HCT116 (cell line): ENCODE measurements at regions not wholly inside any gene's neighbourhood (a gene's known extent, or its start where the extent isn't known, plus 50 kb on each side); places are given as distances from the start of the nearest gene placed in this dataset.

Source experiments
- ATF3 ChIP-seq: IDR thresholded peaks from 2 replicates; pipeline ENCODE4 v1.6.1; 2012
- CTCF ChIP-seq, 3 experiments: fragments of 200-600 bp in 1 of 3; sonication (generic) in 1 of 3; IDR thresholded peaks in 2 of 3; conservative IDR thresholded peaks in 1 of 3; 2 replicates each; pipeline ENCODE4 v1.5.1; 2012 to 2017; ENCODE audit warnings: low read depth in 2 of 3, low read length in 2 of 3, antibody characterized with exemption in 1 of 3, borderline replicate concordance in 1 of 3, control low read depth in 1 of 3, mild to moderate bottlenecking in 1 of 3, mixed read lengths in 1 of 3, mixed run types in 1 of 3, moderate library complexity in 1 of 3; ENCODE audit not compliant: insufficient read depth in 1 of 3
- ELF1 ChIP-seq: IDR thresholded peaks from 2 replicates; pipeline ENCODE4 v1.6.1; 2012; ENCODE audit warnings: low read depth, borderline replicate concordance
- EZH2 ChIP-seq: fragments of 200-600 bp; sonication (generic); IDR thresholded peaks from 2 replicates; pipeline ENCODE4 v1.6.1; 2017; ENCODE audit warnings: antibody characterized with exemption, mixed run types
- EZH2phosphoT487 ChIP-seq: fragments of 200-600 bp; IDR thresholded peaks from 2 replicates; pipeline ENCODE4 v1.6.1; 2018; ENCODE audit warnings: antibody characterized with exemption, borderline replicate concordance
- POLR2A ChIP-seq: IDR thresholded peaks from 2 replicates; pipeline ENCODE4 v1.7.0; 2011; ENCODE audit warnings: borderline replicate concordance; ENCODE audit not compliant: insufficient read depth, insufficient read length; ENCODE audit errors: extremely low read depth
- POLR2AphosphoS5 ChIP-seq: IDR thresholded peaks from 2 replicates; pipeline ENCODE4 v1.6.1; 2011; ENCODE audit warnings: mild to moderate bottlenecking, low read depth, low read length, moderate library complexity
- RAD21 ChIP-seq: IDR thresholded peaks from 2 replicates; pipeline ENCODE4 v1.6.1; 2012; ENCODE audit warnings: low read depth, mild to moderate bottlenecking
- SP1 ChIP-seq: IDR thresholded peaks from 2 replicates; pipeline ENCODE4 v1.6.1; 2012; ENCODE audit warnings: low read depth
- TCF7L2 ChIP-seq: IDR thresholded peaks from 2 replicates; pipeline ENCODE4 v1.7.0; 2011; ENCODE audit warnings: borderline replicate concordance, inconsistent platforms; ENCODE audit not compliant: insufficient read depth, insufficient read length; ENCODE audit errors: extremely low read depth
- YY1 ChIP-seq: IDR thresholded peaks from 2 replicates; pipeline ENCODE4 v1.6.1; 2011; ENCODE audit warnings: low read length, low read depth, moderate library complexity, mild to moderate bottlenecking; ENCODE audit not compliant: insufficient replicate concordance; ENCODE audit errors: extremely low read depth
- ZBTB33 ChIP-seq: IDR thresholded peaks from 2 replicates; pipeline ENCODE4 v1.6.1; 2011; ENCODE audit warnings: mild to moderate bottlenecking, low read length, moderate library complexity; ENCODE audit not compliant: insufficient replicate concordance; ENCODE audit errors: extremely low read depth
- ZFX ChIP-seq: fragments of 450-650 bp; IDR thresholded peaks from 2 replicates; pipeline ENCODE4 v1.6.1; 2017
- ZNF274 ChIP-seq: fragments of 200-500 bp; sonication (Bioruptor generic); IDR thresholded peaks from 2 replicates; pipeline ENCODE4 v1.6.1; 2014; ENCODE audit warnings: mild to moderate bottlenecking, low read depth, low read length, inconsistent platforms

DNA sequence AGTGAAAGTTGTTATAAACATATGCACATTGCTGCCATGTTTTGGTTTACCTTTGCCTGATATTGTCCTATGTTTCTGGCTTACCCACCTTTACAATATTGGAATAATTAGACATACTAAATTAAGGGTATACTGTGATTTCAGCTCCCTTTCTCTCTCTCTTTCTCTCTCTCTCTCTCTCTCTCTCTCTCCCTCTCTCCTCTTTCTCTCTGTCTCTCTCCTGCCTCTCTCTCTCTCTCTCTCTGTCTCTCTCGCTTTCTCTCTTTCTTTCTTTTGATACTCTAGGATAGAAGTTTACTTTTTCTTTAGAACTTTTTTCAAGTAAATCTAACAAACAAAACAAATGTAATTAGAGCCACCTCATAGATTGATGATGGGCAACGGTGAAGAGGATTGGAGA, 239.6 kb downstream of the TMEM161B start:
- TF ChIP-seq YY1 (no peak), POLR2A (no peak), CTCF (IDR thresholded peaks at IDR 0.05 in 2 of 3, conservative IDR thresholded peaks at IDR 0.05 in 1 of 3; ENCODE audit: borderline replicate concordance in 1 of 3, insufficient read depth in 1 of 3, low read depth in 2 of 3, low read length in 2 of 3) (no peak), ZNF274 (no peak), TCF7L2 (no peak), EZH2 (no peak), EZH2phosphoT487 (no peak), ELF1 (no peak), POLR2AphosphoS5 (no peak), SP1 (no peak), ZBTB33 (no peak), ATF3 (no peak), ZFX (no peak), RAD21 (no peak)
